ENCODE measurements at regions not wholly inside any gene's neighbourhood (a gene's known extent, or its start where the extent isn't known, plus 50 kb on each side); places are given as distances from the start of the nearest gene placed in this dataset.

DNA sequence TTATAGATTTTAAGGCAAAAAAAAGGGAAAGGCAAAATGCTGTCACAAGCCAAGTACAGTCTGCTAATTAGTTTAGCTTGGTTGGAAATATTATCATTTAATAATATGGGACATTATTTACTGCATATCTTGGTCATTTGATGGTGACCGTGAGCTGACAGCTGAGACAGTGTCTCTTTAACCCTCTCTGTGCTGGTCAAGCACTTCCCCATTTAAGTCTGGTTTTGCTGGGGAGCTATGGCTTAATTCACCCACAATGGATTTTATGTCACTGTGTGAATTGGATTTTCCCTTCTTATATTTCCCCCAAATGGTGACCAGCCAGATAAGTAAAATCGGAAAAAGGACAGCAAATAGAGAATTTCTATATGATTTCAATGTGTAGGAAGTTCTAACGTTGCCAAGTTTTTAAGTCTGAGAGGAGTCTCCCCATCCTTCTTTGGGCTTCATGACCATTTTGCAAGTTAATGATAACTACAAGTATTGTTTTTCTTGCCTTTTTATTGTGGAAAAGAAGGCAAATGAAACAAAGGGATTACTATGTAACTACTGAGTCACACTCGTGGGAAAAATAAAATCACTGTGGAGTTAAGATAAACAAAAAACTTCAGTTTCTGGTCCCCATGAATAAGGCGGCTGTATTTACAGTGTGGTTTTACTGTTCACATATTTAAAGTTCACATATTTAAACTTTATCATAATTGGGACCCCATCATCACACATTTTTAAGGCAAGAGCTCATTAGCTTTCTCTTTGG, 373.5 kb downstream of the NR2F2 start:
- no peak for DNase-seq (ENCODE audit: low read depth)
- TF ChIP-seq, protein P1, sequence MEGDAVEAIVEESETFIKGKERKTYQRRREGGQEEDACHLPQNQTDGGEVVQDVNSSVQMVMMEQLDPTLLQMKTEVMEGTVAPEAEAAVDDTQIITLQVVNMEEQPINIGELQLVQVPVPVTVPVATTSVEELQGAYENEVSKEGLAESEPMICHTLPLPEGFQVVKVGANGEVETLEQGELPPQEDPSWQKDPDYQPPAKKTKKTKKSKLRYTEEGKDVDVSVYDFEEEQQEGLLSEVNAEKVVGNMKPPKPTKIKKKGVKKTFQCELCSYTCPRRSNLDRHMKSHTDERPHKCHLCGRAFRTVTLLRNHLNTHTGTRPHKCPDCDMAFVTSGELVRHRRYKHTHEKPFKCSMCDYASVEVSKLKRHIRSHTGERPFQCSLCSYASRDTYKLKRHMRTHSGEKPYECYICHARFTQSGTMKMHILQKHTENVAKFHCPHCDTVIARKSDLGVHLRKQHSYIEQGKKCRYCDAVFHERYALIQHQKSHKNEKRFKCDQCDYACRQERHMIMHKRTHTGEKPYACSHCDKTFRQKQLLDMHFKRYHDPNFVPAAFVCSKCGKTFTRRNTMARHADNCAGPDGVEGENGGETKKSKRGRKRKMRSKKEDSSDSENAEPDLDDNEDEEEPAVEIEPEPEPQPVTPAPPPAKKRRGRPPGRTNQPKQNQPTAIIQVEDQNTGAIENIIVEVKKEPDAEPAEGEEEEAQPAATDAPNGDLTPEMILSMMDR (IDR thresholded peaks at IDR 0.05; ENCODE audit: control insufficient read depth, insufficient read depth, low read depth, low read length, missing control alignments): no peak
- no peak overlapping the region for H3K4me3 ChIP-seq (ENCODE audit: control insufficient read depth, low read depth, low read length)

DNA sequence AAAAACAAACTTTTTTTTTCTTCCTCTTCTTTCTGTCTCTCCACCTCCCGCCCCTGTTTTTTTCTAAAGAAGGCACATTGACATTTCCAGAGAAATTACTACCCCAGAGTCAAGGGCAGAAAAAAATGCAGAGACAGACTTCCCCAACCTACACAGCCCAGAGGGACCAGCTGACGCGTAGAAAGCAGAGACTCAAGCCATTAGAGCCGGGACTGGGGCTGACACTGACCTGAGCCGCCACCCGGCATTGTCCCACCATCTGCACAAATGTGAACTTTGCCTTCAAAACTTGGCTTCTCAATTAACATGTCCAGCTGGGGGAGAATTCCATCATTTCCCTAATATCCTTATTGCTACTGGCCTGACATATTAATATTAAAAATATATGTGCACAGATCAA, 385.6 kb downstream of the NR2F2 start:
- TF ChIP-seq, protein P1 (IDR thresholded peaks at IDR 0.05; ENCODE audit: control insufficient read depth, insufficient read depth, low read depth, low read length, missing control alignments): no peak
- DNase-seq (ENCODE audit: low read depth): no peak
- H3K4me3 ChIP-seq (ENCODE audit: control insufficient read depth, low read depth, low read length): no peak overlapping the region

DNA sequence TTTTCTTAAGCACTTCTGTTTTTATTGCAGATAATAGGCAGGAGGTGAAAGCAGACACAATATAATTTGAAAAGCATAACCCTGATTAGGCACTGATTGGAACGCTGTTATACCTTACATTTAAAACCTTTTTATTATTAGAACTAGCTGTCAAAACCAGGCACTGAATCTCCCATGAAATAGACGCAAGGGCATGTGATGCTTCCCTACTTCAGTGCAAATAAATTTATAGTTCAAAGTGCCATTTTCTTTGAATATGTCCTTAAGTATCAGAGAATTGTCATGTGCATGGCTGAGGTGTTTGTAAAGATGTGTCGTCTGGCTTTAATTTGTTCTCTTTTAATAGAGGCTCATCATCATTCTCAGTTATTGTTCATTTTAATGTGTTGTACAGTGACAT, 386.0 kb downstream of the NR2F2 start:
- TF ChIP-seq, protein P1 (IDR thresholded peaks at IDR 0.05; ENCODE audit: control insufficient read depth, insufficient read depth, low read depth, low read length, missing control alignments): no peak
- H3K4me3 ChIP-seq (ENCODE audit: control insufficient read depth, low read depth, low read length): no peak overlapping the region

DNA sequence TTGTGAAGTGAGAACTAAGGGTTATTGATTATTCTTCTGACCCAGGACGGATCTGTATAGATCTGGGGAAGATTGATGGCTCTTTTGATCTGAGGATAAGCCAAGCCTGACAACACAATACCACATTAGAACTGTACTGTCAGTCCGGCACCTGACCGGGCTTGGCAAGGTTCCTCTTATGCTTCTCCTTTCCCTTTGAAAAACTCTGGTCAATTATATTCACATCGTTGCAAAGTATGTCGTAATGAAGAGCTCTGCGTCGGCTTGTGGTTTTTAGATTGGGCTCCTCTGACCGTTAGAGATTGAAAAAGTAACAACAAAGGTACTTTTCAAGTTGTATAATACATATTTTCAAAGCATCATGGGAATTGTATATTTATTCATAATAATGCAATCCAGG, 389.8 kb downstream of the NR2F2 start:
- no peak overlapping the region for H3K4me3 ChIP-seq (ENCODE audit: control insufficient read depth, low read depth, low read length)
- no peak for DNase-seq (ENCODE audit: low read depth)
- TF ChIP-seq, protein P1 (IDR thresholded peaks at IDR 0.05; ENCODE audit: control insufficient read depth, insufficient read depth, low read depth, low read length, missing control alignments): no peak

More for the DNA sequence above, 386.0 kb downstream of the NR2F2 start:
- no peak for DNase-seq (ENCODE audit: low read depth)

DNA sequence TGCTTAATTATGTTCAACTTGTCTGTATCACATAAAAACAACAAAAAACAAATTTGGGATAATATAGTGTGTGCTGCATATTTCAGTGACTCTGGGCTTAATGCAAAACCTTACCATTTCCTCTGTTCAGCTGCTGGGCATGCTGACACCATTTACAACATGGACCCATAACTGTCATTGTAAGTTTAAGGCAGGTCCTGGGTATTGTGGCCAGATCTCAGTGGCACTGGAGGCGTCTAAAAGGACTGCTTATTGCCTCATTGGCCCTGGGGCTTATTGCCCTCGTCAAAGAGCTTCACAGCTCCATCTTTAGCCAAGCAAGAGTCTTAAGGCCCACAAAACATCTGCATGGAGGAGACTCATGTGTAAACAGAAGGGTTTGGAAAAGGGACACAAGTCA, 390.2 kb downstream of the NR2F2 start:
- no peak overlapping the region for H3K4me3 ChIP-seq (ENCODE audit: control insufficient read depth, low read depth, low read length)
- DNase-seq (ENCODE audit: low read depth): no peak
- TF ChIP-seq, protein P1 (IDR thresholded peaks at IDR 0.05; ENCODE audit: control insufficient read depth, insufficient read depth, low read depth, low read length, missing control alignments): no peak

DNA sequence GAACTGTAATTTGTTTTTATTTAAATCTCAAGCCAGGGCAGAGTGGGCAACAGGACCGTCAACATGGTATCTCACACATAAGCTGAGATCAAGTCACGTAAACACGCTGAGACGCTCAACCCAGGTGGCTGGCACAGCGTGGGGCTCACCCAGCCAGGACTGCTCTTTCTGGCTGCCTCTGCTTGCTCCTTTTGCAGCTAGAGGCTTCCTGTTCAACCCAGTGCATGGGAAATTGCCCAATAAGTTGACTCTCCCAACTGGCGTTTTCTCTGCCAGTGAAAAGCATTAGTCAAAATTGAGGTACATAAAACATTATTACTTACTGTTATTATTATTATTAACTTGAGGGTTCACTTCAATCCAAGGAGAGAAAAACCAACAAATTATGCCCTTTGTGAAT, 398.1 kb downstream of the NR2F2 start:
- TF ChIP-seq, protein P1 (IDR thresholded peaks at IDR 0.05; ENCODE audit: control insufficient read depth, insufficient read depth, low read depth, low read length, missing control alignments): no peak

More for the DNA sequence above, 398.1 kb downstream of the NR2F2 start:
- DNase-seq (ENCODE audit: low read depth): no peak
- no peak overlapping the region for H3K4me3 ChIP-seq (ENCODE audit: control insufficient read depth, low read depth, low read length)

All from AG09309 (cell line).